CD4-positive, alpha-beta T cell treated with Interleukin-21 for 1 hour (primary cell): ENCODE measurements at regions not wholly inside any gene's neighbourhood (a gene's known extent, or its start where the extent isn't known, plus 50 kb on each side); places are given as distances from the start of the nearest gene placed in this dataset.
"Not testable (repeated sequence)": the region's sequence is repeated elsewhere in the genome, so short reads cannot be mapped to it uniquely, and the experiment has no call there.

Experiments
- DNase-seq: peaks from one replicate; pipeline ENCODE4 v3.0.0-alpha.2; 2020

GRCh38 chr5:30345539-30346345, 847.7 kb upstream of the CDH6 start:
- DNase-seq: not testable (repeated sequence)

- no peak for DNase-seq
These were observed 849.8 kb upstream of the CDH6 start for GRCh38 chr5:30343707-30344106.

- DNase-seq: no peak
These were observed 852.0 kb upstream of the CDH6 start for GRCh38 chr5:30341466-30341865.

GRCh38 chr5:30337084-30337573, 856.4 kb upstream of the CDH6 start:
- no peak for DNase-seq

- no peak for DNase-seq
These were observed 862.0 kb upstream of the CDH6 start for GRCh38 chr5:30331534-30331933.

GRCh38 chr5:30325795-30326194, 867.7 kb upstream of the CDH6 start:
- no peak for DNase-seq

- DNase-seq: no peak
These were observed 869.4 kb upstream of the CDH6 start for GRCh38 chr5:30324083-30324482.

GRCh38 chr5:30287890-30288289, 905.6 kb upstream of the CDH6 start:
- no peak for DNase-seq

GRCh38 chr5:30279237-30279636, 914.2 kb upstream of the CDH6 start:
- no peak for DNase-seq

GRCh38 chr5:30267026-30267425, 926.5 kb upstream of the CDH6 start:
- DNase-seq: no peak

GRCh38 chr5:30239331-30240022, 954.0 kb upstream of the CDH6 start:
- no peak for DNase-seq

- DNase-seq: no peak
These were observed 956.3 kb upstream of the CDH6 start for GRCh38 chr5:30237189-30237588.

- DNase-seq: no peak
These were observed 983.7 kb upstream of the CDH6 start for GRCh38 chr5:30209755-30210154.

- DNase-seq: no peak
These were observed 995.8 kb upstream of the CDH6 start for GRCh38 chr5:30197662-30198061.

GRCh38 chr5:30195036-30195435, 998.5 kb upstream of the CDH6 start:
- DNase-seq: no peak

GRCh38 chr5:30194595-30194994, 998.9 kb upstream of the CDH6 start:
- DNase-seq: no peak

- no peak for DNase-seq
These were observed 1009.7 kb upstream of the CDH6 start for GRCh38 chr5:30183795-30184194.

GRCh38 chr5:30156156-30156555, 1037.3 kb upstream of the CDH6 start:
- no peak for DNase-seq

- no peak for DNase-seq
These were observed 1041.1 kb upstream of the CDH6 start for GRCh38 chr5:30152431-30152830.

- DNase-seq: no peak
These were observed 1043.3 kb upstream of the CDH6 start for GRCh38 chr5:30150231-30150630.

GRCh38 chr5:30149526-30149925, 1044.0 kb upstream of the CDH6 start:
- DNase-seq: no peak

GRCh38 chr5:30147976-30148375, 1045.5 kb upstream of the CDH6 start:
- DNase-seq: no peak

GRCh38 chr5:30144059-30144458, 1049.4 kb upstream of the CDH6 start:
- not testable (repeated sequence) for DNase-seq

GRCh38 chr5:30142432-30142831, 1051.1 kb upstream of the CDH6 start:
- DNase-seq: no peak
